NCI-H1105 (cell line): ENCODE measurements at regions not wholly inside any gene's neighbourhood (a gene's known extent, or its start where the extent isn't known, plus 50 kb on each side); places are given as distances from the start of the nearest gene placed in this dataset.

Experiments used
- DNase-seq: peaks from one replicate; lab custom pipeline; 2025; lab: John Stamatoyannopoulos, UW

DNA sequence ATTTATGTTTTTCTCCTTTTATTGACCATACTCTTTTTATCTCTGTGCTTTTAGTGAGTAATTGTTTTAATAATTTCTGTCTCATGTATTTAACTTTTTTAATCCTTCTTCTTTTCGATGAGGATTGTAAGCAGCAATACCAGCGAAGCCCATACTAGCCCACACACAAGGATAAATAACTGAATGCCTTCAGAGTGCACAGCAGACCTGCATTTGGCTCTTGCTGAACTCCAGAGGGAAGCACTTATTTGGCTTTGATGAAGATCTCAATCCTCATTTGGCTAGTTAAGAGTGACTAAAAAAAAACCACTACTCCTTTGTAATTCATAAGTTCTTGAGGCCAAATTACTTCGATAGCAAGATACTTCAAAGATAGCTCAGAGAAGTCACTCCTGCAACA is 293.3 kb downstream of the METTL15 start:
- no peak for DNase-seq

DNA sequence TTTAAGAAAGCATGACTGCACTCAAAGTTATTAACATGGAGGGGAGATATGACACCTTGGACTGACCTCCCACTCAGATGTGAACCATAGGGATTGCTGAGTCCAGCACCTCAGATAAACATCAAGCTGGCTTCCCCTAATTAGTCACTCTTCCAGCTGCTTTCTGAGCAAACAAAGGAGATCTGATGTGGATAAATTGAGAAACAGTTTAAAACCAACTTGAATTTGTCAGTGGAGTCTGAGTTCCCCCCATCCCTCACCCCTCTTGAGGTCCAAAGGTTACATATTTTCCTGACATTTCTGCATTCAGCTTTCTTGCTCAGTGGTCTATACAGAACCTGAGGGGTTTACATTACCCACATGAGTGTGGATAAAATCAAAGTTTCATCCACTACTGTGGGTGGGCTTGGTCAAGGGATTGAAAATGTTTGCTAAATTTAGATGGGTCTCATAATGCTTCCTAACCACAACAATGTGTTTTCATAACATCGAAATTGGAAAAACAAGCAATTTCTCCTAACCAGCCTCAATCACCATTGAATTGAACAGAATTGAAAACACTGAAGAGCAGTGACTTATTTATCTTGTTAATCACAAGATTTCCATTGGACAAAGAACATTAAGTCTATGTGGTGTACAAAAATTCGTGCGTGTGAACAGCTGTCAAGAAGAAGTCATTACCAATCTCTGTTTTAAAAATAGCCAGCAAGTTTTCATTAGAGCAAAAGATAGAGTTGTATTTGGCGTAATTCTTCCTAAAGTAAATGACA is 292.3 kb downstream of the METTL15 start:
- no peak for DNase-seq

DNA sequence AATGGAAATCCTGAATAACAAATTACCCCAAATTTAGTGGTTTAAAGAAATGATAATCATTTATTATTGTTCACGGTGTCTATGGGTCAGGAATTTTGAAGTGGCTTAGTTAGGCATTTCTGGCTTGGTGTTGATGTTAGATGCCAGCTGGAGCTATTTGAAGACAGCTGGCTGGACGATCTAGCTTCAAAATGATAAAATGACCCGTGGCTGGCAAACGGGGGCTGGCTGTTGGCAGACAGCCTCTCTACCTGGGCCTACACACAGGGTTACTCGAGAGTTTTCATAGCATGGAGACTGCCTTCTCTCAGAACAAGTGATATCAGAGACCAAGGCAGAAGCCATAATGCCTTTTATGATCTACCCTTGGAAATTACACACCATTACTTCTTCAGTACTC is 285.2 kb downstream of the METTL15 start:
- no peak for DNase-seq

DNA sequence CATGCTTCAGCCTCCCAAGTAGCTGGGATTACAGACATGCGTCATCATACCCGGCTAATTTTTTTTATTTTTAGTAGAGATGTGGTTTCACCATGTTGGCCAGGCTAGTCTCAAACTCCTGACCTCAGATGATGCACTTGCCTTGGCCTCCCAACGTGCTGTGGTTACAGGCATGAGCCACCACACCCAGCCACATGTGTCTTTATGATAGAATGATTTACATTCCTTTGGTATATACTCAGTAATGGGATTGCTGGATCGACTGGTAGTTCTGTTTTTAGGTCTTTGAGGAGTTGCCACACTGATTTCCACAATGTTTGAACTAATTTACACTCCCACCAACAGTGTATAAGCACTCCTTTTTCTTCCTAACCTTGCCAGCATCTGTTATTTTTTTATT is 276.2 kb downstream of the METTL15 start:
- DNase-seq: no peak

DNA sequence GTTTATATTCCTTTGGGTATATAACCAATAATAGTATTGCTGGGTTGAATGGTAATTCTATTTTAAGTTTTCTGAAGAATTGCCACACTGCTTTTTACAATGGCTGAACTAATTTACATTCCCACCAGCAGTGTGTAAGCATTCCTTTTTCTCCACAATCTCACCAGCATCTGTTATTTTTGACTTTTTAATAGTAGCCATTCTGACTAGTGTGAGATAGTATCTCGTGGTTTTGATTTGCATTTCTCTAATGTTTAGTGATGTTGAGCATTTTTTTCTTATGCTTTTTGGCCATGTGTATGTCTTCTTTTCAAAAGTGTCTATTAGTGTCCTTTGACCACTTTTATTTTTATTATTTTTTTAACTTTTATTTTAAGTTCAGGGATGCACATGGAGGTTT is 275.3 kb downstream of the METTL15 start:
- DNase-seq: no peak
